ENCODE measurements at regions not wholly inside any gene's neighbourhood (a gene's known extent, or its start where the extent isn't known, plus 50 kb on each side); places are given as distances from the start of the nearest gene placed in this dataset.
A peak's percentile ranks its signal among the peaks of the same experiment; 100 is the strongest.

DNA sequence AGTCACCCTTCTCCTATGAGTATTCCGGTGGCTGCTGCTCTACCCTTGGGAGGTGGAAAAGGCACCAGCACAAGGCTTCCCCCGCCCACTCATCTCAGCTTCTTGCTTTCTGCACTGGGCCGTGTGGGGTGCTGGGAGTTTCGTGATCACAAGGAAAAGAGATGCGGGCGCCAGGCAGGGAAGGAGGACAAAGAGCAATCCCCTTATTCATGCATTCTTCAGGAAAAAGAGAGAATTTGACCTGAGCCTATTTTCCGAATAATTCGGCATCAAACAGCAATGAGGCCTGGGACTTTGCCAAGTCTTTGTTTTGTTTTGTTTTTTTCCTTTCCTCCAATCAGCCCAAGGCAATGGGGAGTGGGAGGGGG, 102.2 kb upstream of the LPP start:
- peak overlapping the region; percentile 24; the same call in 1 of the 2 replicates for H3K14ac ChIP-seq (ENCODE audit: insufficient read depth, low read length)
- no peak overlapping the region for H2AK5ac ChIP-seq (ENCODE audit: insufficient read length, low read length)
- no peaks in the 10 kb centered on the region for H3K4me1 ChIP-seq (ENCODE audit: insufficient read depth, low read length)
- peaks cover 2% of the 10 kb centered on the region for H3K27me3 Mint-ChIP-seq (ENCODE audit: low read depth)
- H4K91ac ChIP-seq (ENCODE audit: insufficient read length, low read depth, low read length) = no peak overlapping the region
- H2BK15ac ChIP-seq (ENCODE audit: low read depth, low read length) = no peak overlapping the region
- no peak overlapping the region for H3K23ac ChIP-seq (ENCODE audit: insufficient read length, low read depth, low read length)
- no peak overlapping the region for H3K9ac ChIP-seq (ENCODE audit: extremely low read depth, insufficient read length, low read length)
- peaks cover 16 to 18% of the 10 kb centered on the region in 2 experiments for H3K4me1 Mint-ChIP-seq
- TF ChIP-seq, protein P1, sequence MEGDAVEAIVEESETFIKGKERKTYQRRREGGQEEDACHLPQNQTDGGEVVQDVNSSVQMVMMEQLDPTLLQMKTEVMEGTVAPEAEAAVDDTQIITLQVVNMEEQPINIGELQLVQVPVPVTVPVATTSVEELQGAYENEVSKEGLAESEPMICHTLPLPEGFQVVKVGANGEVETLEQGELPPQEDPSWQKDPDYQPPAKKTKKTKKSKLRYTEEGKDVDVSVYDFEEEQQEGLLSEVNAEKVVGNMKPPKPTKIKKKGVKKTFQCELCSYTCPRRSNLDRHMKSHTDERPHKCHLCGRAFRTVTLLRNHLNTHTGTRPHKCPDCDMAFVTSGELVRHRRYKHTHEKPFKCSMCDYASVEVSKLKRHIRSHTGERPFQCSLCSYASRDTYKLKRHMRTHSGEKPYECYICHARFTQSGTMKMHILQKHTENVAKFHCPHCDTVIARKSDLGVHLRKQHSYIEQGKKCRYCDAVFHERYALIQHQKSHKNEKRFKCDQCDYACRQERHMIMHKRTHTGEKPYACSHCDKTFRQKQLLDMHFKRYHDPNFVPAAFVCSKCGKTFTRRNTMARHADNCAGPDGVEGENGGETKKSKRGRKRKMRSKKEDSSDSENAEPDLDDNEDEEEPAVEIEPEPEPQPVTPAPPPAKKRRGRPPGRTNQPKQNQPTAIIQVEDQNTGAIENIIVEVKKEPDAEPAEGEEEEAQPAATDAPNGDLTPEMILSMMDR (conservative IDR thresholded peaks at IDR 0.05) = no peak
- DNase-seq = peak; percentile 34
- H2AFZ ChIP-seq (ENCODE audit: low read length) = no peak overlapping the region
- WGBS (ENCODE audit: extremely low coverage, insufficient read length, low lambda C conversion rate) = no CpG with 5 or more reads among the region's 8 CpGs
- H4K20me1 ChIP-seq (ENCODE audit: control insufficient read depth, insufficient read depth, insufficient read length) = no peaks in the 10 kb centered on the region
- no peak overlapping the region for H3K4ac ChIP-seq (ENCODE audit: low read depth, low read length)
- no peak overlapping the region for H3K56ac ChIP-seq (ENCODE audit: insufficient read length, low read depth, low read length)
- H2BK120ac ChIP-seq (ENCODE audit: low read depth, low read length, poor library complexity, severe bottlenecking) = no peak overlapping the region
- H2BK12ac ChIP-seq (ENCODE audit: insufficient read length, low read depth, low read length) = no peak overlapping the region
- H2BK5ac ChIP-seq (ENCODE audit: insufficient read length, low read length) = no peak overlapping the region
- H3K27ac ChIP-seq (ENCODE audit: insufficient read length, low read depth, low read length) = no peak overlapping the region
- no peak overlapping the region for H4K8ac ChIP-seq (replicated peaks; ENCODE audit: insufficient read length, low read depth, low read length)
- H2BK20ac ChIP-seq (ENCODE audit: low read depth, low read length, poor library complexity, severe bottlenecking) = no peak overlapping the region
- H4K5ac ChIP-seq (ENCODE audit: insufficient read length, low read depth, low read length) = no peak overlapping the region
- no peak overlapping the region for H3K18ac ChIP-seq (ENCODE audit: insufficient read length, low read depth, low read length)
- H3K23me2 ChIP-seq (ENCODE audit: insufficient read length, low read depth, low read length, poor library complexity, severe bottlenecking) = no peaks in the 10 kb centered on the region
- no peaks in the 10 kb centered on the region for H3K9me3 Mint-ChIP-seq
- no peaks in the 10 kb centered on the region for H3K27me3 ChIP-seq (ENCODE audit: insufficient read depth, low read length)
- no peaks in the 10 kb centered on the region for H3K79me1 ChIP-seq (ENCODE audit: insufficient read depth, low read depth, low read length, poor library complexity, severe bottlenecking)
- H3K36me3 Mint-ChIP-seq (ENCODE audit: insufficient read depth in 1 of 3, low read depth in 3 of 3) = no peaks in the 10 kb centered on the region
- no peak overlapping the region for H3T11ph ChIP-seq (ENCODE audit: low read length)
- H3K4me3 Mint-ChIP-seq = no peak overlapping the region
- no peaks in the 10 kb centered on the region for H3K79me2 ChIP-seq (ENCODE audit: insufficient read depth, low read length)
- H3K9me3 ChIP-seq (ENCODE audit: control insufficient read depth, low read depth, low read length) = no peaks in the 10 kb centered on the region
- H3K27ac Mint-ChIP-seq = peak overlapping the region in 2 of 3 experiments; percentile 46 to 85; a peak in 3 of 7 replicates
- no peak overlapping the region for H3K4me2 ChIP-seq (ENCODE audit: insufficient read depth, insufficient read length, low read length)

Measured in H9 (cell line).